ENCODE measurements at regions not wholly inside any gene's neighbourhood (a gene's known extent, or its start where the extent isn't known, plus 50 kb on each side); places are given as distances from the start of the nearest gene placed in this dataset.
"Not testable (repeated sequence)": the region's sequence is repeated elsewhere in the genome, so short reads cannot be mapped to it uniquely, and the experiment has no call there.

DNA sequence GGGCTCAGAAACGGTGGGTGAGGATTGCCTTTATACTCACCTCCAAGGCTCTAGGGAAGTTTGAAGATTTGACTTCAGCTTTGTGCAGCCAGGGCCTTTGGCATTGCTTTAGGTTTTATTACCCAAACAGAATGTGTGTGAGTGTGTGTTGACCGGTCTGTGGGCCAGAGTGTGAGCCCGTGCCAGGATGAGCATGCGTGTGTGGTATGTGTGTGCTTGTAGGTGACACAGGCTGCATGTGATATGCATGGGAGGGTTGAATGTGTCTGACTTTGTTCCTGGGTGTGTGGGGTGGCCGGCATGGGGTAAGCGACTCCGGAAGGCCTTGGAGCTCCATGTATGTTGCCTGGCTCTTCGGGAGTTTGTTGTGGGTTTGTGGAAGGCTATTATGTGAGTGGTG is 160.5 kb downstream of the FOXD2 start:
- no peak for ATAC-seq
- DNase-seq, result no peak

DNA sequence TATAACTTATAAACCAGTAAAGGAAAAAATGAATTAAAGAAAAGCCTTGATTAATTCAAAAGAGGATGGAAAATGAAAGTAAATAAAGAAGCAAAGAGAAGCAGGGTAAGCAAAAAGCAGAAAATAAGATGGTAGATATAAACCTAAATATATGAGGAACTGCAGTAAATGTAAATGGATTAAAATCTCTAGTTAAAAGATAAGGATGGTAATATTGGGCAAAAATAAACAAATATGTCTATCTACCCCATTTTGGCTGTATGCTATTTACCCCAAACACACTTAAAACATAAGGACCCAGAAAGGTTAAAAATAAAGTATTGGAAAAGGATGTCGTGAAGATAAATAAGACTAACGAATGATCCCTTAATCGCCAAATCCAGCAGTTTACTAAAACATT is 161.9 kb downstream of the FOXD2 start:
- no peak for ATAC-seq

GRCh38 chr1:47602491-47602890 is 164.6 kb downstream of the FOXD2 start:
- not testable (repeated sequence) for ATAC-seq

More for the DNA sequence above, 161.9 kb downstream of the FOXD2 start:
- no peak for DNase-seq

DNA sequence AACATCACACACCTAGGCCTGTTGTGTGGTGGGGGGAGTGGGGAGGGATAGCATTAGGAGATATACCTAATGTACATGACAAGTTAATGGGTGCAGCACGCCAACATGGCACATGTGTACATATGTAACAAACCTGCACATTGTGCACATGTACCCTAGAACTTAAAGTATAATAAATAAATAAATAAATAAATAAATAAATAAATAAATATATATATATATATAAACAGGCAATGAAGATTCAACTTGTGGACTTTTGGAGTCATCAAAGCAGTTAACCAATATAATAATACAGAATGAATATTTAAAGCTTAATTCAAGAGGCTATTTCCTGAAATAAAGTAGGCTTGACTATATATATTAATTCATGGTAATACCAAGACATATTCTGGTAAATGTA is 167.0 kb downstream of the FOXD2 start:
- not testable (repeated sequence) for DNase-seq, ATAC-seq

More at GRCh38 chr1:47602491-47602890, 164.6 kb downstream of the FOXD2 start:
- not testable (repeated sequence) for DNase-seq

GRCh38 chr1:47608296-47608875 is 170.5 kb downstream of the FOXD2 start:
- DNase-seq, result no peak
- no peak for ATAC-seq

DNA sequence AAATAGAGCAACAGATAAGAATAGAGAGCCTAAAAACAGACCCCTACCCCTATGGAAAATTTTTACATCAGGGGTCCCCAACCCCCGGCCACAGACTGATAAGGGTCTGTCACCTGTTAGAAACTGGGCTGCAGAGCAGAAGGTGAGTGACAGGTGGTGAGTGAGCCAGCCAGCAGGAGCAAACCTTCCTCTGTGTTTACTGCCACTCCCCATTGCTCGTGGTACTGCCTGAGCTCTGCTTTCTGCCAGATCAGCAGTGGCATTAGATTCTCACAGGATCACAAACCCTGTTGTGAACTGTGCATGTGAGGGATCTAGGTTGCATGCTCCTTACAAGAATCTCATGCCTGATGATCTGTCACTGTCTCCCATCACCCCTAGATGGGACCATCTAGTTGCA is 174.1 kb downstream of the FOXD2 start:
- no peak for ATAC-seq
- DNase-seq, result no peak

GRCh38 chr1:47612819-47613218 is 175.0 kb downstream of the FOXD2 start:
- no peak for ATAC-seq
- no peak for DNase-seq

- no peak for DNase-seq
- ATAC-seq, result no peak
These were observed 178.2 kb downstream of the FOXD2 start for GRCh38 chr1:47616036-47616435.

DNA sequence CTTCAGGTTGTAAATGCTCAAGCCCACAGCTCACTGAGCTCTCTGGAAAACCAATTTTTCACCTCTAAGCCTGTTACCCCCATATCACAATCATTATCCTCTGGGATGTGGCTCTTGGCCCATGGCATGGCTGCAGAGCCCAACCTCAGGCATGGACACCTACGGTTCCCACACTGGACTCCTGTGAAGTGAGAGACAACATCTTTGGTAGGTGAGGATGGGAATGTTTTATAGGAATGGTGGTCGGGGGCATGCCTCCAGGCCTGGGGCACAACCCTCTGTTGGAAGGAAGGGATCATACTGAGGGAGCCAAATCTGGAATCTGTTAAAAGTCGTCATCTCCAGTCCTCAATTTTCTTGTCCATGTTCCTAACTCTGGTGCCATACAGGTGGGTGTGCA is 179.1 kb downstream of the FOXD2 start:
- no peak for ATAC-seq
- no peak for DNase-seq

- no peak for ATAC-seq
- no peak for DNase-seq
These were observed 179.8 kb downstream of the FOXD2 start for GRCh38 chr1:47617381-47618221.

GRCh38 chr1:47618222-47618720 is 180.4 kb downstream of the FOXD2 start:
- no peak for ATAC-seq
- DNase-seq, result no peak

GRCh38 chr1:47618830-47619229 is 181.0 kb downstream of the FOXD2 start:
- no peak for DNase-seq
- ATAC-seq, result no peak

DNA sequence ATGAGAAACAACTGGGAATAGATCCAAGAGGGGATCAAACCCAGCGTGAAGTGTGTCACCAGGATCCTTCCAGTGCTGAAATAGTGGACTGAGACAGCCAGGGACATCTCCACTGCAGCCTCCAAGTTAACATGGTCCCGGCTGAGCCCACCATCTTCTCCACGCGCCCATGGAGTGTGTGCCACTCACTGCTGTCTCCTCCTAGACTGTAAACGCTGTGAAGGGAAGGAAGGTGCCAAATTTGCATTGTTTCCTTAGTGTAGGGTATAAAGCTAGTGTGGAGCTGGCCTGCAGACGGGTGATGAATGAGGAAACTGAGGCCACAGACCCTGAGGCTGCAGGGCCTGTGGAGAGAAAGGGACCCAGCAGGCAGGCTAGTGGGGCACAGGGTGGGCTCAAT is 183.6 kb downstream of the FOXD2 start:
- DNase-seq (no peak), ATAC-seq (no peak)

DNA sequence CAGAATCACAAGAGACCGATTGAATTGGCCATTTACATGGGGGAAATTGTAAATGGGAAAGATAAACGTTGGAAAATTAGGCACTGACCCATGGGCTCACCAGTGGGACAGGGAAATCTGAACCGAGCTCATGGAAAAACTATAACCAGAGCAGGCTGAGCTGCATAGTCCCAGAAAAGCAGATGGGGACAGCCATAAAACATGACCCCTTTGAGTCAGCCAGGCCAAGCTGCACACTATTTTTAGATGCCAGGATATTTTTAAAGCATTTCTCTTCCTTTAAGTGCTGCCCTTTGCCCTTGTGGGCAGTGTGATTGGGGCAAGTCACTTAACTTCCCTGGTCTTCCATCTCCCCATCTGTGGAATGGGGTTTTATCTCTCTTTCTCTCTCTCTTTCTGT is 184.1 kb downstream of the FOXD2 start:
- no peak for ATAC-seq
- DNase-seq, result no peak

GRCh38 chr1:47622776-47623556 is 185.1 kb downstream of the FOXD2 start:
- ATAC-seq, result no peak
- DNase-seq, result no peak

- DNase-seq (no peak), ATAC-seq (no peak)
These were observed 185.7 kb downstream of the FOXD2 start for GRCh38 chr1:47623557-47623940.

DNA sequence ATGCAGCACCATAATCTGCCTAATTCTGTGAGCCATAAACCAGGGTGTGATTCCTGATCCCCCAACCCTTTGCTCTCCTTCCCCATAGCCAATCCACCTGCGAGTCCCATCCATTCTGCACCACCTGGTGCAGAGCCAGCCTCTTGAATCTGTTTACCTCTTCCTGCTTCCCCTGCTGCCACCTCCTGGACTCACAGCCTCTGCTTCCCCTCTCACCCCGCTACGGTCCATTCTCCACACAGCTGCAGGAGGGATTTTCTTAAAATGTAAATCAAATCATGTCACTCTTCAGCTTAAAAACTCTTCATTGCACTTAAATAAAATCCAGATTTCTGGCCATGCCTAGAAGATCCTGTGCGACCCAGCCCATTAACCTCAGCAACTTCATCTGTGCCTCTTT is 186.7 kb downstream of the FOXD2 start:
- ATAC-seq (no peak), DNase-seq (no peak)

DNA sequence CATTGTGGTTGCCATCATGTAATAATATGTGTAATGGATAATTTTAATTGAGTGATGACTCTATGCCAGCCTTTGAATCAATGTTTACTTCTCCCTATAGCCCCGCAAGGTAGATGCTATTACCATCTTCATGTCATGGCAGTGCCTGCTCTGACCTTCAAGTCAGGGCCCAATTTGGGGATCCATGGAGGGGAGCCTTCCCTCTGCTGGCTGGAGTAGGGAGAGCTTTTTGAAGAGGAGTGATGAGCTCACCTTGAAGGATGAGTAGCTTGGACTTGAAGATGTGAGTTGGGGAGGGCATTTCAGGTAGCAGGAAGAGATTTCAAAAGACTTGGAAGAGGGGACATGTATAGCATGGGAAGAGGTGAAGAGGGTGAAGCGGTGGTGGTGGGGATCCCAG is 189.2 kb downstream of the FOXD2 start:
- ATAC-seq (no peak), DNase-seq (no peak)

- DNase-seq (no peak), ATAC-seq (no peak)
These were observed 189.9 kb downstream of the FOXD2 start for GRCh38 chr1:47627471-47628370.

DNA sequence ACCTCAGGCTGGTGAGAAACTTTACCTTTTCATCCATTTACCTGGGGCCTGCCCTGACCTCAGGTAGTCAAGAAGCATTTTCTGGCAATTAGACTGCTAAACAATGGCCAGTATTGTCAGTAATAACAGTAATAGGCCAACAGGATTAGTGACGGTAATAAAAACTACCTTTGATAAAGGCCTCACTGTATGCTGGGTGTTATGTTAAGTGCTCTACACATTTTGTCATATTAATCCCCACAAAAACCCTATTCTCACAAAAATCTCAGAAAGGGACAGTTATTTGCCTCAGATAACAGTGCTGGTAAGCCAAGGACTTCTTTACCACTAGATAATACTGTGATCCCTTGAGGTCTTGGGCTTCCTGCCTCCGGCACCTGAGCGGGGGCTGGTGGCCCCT is 191.4 kb downstream of the FOXD2 start:
- DNase-seq (no peak), ATAC-seq (no peak)

- ATAC-seq (no peak), DNase-seq (no peak)
These were observed 192.5 kb downstream of the FOXD2 start for GRCh38 chr1:47630346-47630745.
